ENCODE measurements at regions not wholly inside any gene's neighbourhood (a gene's known extent, or its start where the extent isn't known, plus 50 kb on each side); places are given as distances from the start of the nearest gene placed in this dataset.

- peak overlapping the region; percentile 70 for H3K27ac Mint-ChIP-seq (ENCODE audit: unreplicated experiment)
- TF ChIP-seq CTCF (IDR thresholded peaks at IDR 0.05; ENCODE audit: insufficient read depth in 1 of 2, low read depth in 1 of 2, low read length in 1 of 2, severe bottlenecking in 1 of 2, unreplicated experiment in 1 of 2), result no peak
- H3K27me3 Mint-ChIP-seq (ENCODE audit: insufficient read depth, unreplicated experiment), result no peaks in the 10 kb centered on the region
- intact Hi-C loops (cut with micrococcal nuclease; ENCODE audit: unreplicated experiment), result no loop called here
- DNase-seq, result no peak
- peaks cover 2% of the 10 kb centered on the region for H3K9me3 Mint-ChIP-seq (ENCODE audit: unreplicated experiment)
- peaks cover 62% of the 10 kb centered on the region for H3K4me1 Mint-ChIP-seq (ENCODE audit: low read depth, unreplicated experiment)
- H3K36me3 Mint-ChIP-seq (ENCODE audit: insufficient read depth, unreplicated experiment), result peaks cover 12% of the 10 kb centered on the region
- no peak overlapping the region for H3K4me3 Mint-ChIP-seq (ENCODE audit: unreplicated experiment)
- peaks cover 71% of the 10 kb centered on the region for H3K4me1 ChIP-seq
- no peak overlapping the region for H3K4me3 ChIP-seq (ENCODE audit: low read depth, low read length)
- ChIA-PET POLR2A (no interaction called here), CTCF (interaction anchor here (0.9 kb wide), 1 partner anchor 122 kb away, joined by 3 read pairs; no protein-coding TSS in a partner anchor)
- no peaks in the 10 kb centered on the region for H3K27me3 ChIP-seq (replicated peaks; ENCODE audit: control insufficient read depth, insufficient read depth, low read length)
- H3K36me3 ChIP-seq (ENCODE audit: control insufficient read depth, insufficient read depth, low read length), result no peaks in the 10 kb centered on the region
- no TSS peak for BruUV-seq (replicated peaks)
- no peaks in the 10 kb centered on the region for H3K9me3 ChIP-seq
These were observed 68.1 kb upstream of the DLG1 start for GRCh38 chr3:197366301-197367044.

- Histone ChIP-seq H3K27me3 (replicated peaks; ENCODE audit: control insufficient read depth, insufficient read depth, low read length) (no peaks in the 10 kb centered on the region), H3K36me3 (ENCODE audit: control insufficient read depth, insufficient read depth, low read length) (no peaks in the 10 kb centered on the region), H3K4me3 (ENCODE audit: low read depth, low read length) (no peak overlapping the region), H3K4me1 (peaks cover 62% of the 10 kb centered on the region), H3K9me3 (peaks cover 9% of the 10 kb centered on the region)
- H3K4me1 Mint-ChIP-seq (ENCODE audit: low read depth, unreplicated experiment), result peaks cover 60% of the 10 kb centered on the region
- no peak for DNase-seq
- H3K9me3 Mint-ChIP-seq (ENCODE audit: unreplicated experiment), result peaks cover 11% of the 10 kb centered on the region
- CTCF ChIA-PET, result interaction anchor here (0.9 to 1.2 kb wide), 2 partner anchors 11 to 123 kb away, joined by 3 read pairs; no protein-coding TSS in a partner anchor
- POLR2A ChIA-PET, result interaction anchor here (0.6 kb wide), 1 partner anchor 68 kb away, joined by 15 read pairs; no protein-coding TSS in a partner anchor
- TF ChIP-seq CTCF (IDR thresholded peaks at IDR 0.05; ENCODE audit: insufficient read depth in 1 of 2, low read depth in 1 of 2, low read length in 1 of 2, severe bottlenecking in 1 of 2, unreplicated experiment in 1 of 2), result no peak
- intact Hi-C loops (cut with micrococcal nuclease; ENCODE audit: unreplicated experiment), result no loop called here
- H3K27me3 Mint-ChIP-seq (ENCODE audit: insufficient read depth, unreplicated experiment), result no peaks in the 10 kb centered on the region
- H3K4me3 Mint-ChIP-seq (ENCODE audit: unreplicated experiment), result no peak overlapping the region
- H3K27ac Mint-ChIP-seq (ENCODE audit: unreplicated experiment), result peak overlapping the region; percentile 70
- no TSS peak for BruUV-seq (replicated peaks)
- H3K36me3 Mint-ChIP-seq (ENCODE audit: insufficient read depth, unreplicated experiment), result peaks cover 17% of the 10 kb centered on the region
These were observed 67.2 kb upstream of the DLG1 start for GRCh38 chr3:197365586-197365985.

- no TSS peak for BruUV-seq (replicated peaks)
These were observed 66.1 kb upstream of the DLG1 start for GRCh38 chr3:197364410-197365071.

More at GRCh38 chr3:197364410-197365071, 66.1 kb upstream of the DLG1 start:
- no peak for TF ChIP-seq CTCF (IDR thresholded peaks at IDR 0.05; ENCODE audit: insufficient read depth in 1 of 2, low read depth in 1 of 2, low read length in 1 of 2, severe bottlenecking in 1 of 2, unreplicated experiment in 1 of 2)
- Mint-ChIP-seq H3K4me1 (ENCODE audit: low read depth, unreplicated experiment) (peaks cover 60% of the 10 kb centered on the region), H3K4me3 (ENCODE audit: unreplicated experiment) (no peak overlapping the region), H3K27ac (ENCODE audit: unreplicated experiment) (peak overlapping the region; percentile 70), H3K27me3 (ENCODE audit: insufficient read depth, unreplicated experiment) (no peaks in the 10 kb centered on the region), H3K9me3 (ENCODE audit: unreplicated experiment) (peaks cover 21% of the 10 kb centered on the region), H3K36me3 (ENCODE audit: insufficient read depth, unreplicated experiment) (peaks cover 20% of the 10 kb centered on the region)
- Histone ChIP-seq H3K9me3 (peaks cover 19% of the 10 kb centered on the region), H3K4me3 (ENCODE audit: low read depth, low read length) (no peak overlapping the region), H3K27me3 (replicated peaks; ENCODE audit: control insufficient read depth, insufficient read depth, low read length) (no peaks in the 10 kb centered on the region), H3K36me3 (ENCODE audit: control insufficient read depth, insufficient read depth, low read length) (no peaks in the 10 kb centered on the region), H3K4me1 (peaks cover 54% of the 10 kb centered on the region)
- intact Hi-C loops (cut with micrococcal nuclease; ENCODE audit: unreplicated experiment), result loop anchor here (1.0 kb wide), 2 partner anchors 8 to 9 kb away; no protein-coding TSS in a partner anchor
- ChIA-PET CTCF (interaction anchor here (0.7 to 1.2 kb wide), 2 partner anchors 8 to 10 kb away, joined by 3 read pairs; no protein-coding TSS in a partner anchor), POLR2A (no interaction called here)
- peak in 1 of 2 experiments; percentile 24 for DNase-seq

All from Caco-2 (cell line).